HG03045 (cell line): ENCODE measurements at regions not wholly inside any gene's neighbourhood (a gene's known extent, or its start where the extent isn't known, plus 50 kb on each side); places are given as distances from the start of the nearest gene placed in this dataset.
A peak's percentile ranks its signal among the peaks of the same experiment; 100 is the strongest.

Experiments
- ATAC-seq: cut with Tn5 transposase; IDR thresholded peaks from one replicate; pipeline ENCODE4 v1.9.1; 2021; ENCODE audit warnings: mild to moderate bottlenecking, moderate library complexity; ENCODE audit not compliant: unreplicated experiment

DNA sequence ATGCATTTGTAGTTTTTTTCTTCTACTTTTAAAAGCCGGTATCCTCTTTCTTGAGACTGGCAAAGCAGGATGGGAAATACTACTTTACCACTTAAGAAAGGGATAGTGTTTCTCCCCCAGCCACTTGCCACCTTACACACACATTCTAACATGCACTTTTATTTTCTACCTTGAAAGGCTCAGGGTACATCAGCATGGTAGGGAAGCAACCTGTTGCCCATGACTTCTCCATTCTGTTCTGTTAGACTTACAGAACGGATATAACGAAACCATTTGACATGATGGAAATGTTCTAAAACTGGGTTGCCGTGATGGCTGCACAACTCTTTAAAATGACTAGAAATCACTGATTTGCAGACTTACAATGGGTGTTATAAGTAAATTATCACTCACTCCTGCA is 405.5 kb downstream of the SHQ1 start:
- no peak for ATAC-seq

GRCh38 chr3:72441284-72441994 is 406.8 kb downstream of the SHQ1 start:
- no peak for ATAC-seq

GRCh38 chr3:72440491-72440890 is 407.8 kb downstream of the SHQ1 start:
- ATAC-seq = peak; percentile 27

DNA sequence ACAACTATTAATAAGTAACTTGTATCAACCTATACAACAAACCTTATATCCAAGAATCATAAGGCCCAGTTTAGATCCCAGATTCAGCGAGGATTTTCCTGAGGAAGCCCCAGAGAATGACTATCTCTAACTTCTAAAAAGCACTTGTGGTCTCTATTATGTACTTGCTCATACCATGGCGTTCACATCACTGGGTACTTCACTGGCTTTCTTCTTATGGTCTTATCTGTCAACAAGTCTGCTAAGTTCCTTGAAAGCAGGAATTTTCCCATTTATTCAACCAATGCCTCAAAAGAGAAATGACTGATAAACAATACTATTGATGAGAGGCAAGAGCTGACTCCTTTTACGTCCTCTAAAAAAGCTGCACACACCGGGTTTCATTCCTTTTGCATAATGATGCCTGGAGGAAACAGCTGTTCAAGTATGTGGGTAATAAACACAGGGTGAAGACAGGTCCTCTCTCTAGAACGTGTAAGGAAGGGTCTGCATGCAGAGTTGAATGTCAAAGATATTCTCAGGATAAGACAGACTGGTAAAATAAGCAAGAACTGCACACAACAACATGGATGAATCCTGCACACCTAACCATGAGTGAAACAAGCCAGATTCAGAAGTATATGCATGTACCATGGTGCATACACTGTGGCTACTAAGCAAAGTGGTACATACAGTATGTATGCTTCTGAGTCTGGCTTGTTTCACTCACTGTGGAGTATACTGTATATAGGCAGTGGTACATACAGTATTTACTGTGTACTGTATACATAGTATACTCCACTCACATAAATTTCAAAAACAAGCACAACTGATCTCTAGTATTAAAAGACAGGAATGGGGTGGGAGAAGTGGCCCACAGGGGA is 408.7 kb downstream of the SHQ1 start:
- peak; percentile 59 for ATAC-seq

GRCh38 chr3:72437661-72438406 is 410.4 kb downstream of the SHQ1 start:
- ATAC-seq = no peak

- no peak for ATAC-seq
These were observed 411.2 kb downstream of the SHQ1 start for GRCh38 chr3:72436863-72437592.

GRCh38 chr3:72434296-72434695 is 413.9 kb downstream of the SHQ1 start:
- ATAC-seq = no peak

- ATAC-seq = no peak
These were observed 416.0 kb downstream of the SHQ1 start for GRCh38 chr3:72432246-72432645.

DNA sequence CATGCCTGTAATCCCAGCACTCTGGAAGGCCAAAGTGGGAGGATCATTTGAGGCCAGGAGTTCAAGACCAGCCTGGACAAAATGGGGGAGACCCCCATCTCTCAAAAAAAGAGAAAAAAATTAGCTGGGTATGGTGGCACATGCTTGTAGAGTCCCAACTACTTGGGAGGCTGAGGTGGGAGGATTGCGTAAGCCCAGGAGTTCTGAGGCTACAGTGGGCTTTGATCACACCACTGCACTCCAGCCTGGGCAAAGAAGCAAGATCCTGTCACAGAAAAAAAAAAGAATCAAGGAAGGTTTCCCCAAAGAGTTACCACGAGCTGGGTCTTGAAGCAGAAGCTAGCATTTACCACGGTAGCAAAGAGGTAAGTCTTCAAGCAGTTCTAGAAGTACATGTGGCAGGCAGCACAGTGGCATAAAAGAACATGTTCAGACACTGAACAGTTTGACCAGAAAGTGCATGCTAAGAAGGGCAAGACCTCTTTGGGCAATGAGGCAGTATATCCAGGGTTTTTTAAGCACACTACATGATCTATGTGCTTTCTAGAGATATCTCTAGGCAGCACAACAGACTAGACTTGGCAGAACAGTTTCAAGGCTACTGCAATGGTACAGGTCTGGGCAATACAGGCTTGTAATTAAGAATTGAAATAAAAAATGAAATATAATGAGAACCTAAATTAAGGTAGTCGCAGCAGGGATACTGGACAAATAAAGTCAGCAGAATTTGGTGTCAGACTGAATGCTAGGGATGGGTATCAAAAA is 418.5 kb downstream of the SHQ1 start:
- ATAC-seq = no peak

- ATAC-seq = no peak
These were observed 419.4 kb downstream of the SHQ1 start for GRCh38 chr3:72428803-72429202.

- no peak for ATAC-seq
These were observed 420.6 kb downstream of the SHQ1 start for GRCh38 chr3:72427624-72428023.

DNA sequence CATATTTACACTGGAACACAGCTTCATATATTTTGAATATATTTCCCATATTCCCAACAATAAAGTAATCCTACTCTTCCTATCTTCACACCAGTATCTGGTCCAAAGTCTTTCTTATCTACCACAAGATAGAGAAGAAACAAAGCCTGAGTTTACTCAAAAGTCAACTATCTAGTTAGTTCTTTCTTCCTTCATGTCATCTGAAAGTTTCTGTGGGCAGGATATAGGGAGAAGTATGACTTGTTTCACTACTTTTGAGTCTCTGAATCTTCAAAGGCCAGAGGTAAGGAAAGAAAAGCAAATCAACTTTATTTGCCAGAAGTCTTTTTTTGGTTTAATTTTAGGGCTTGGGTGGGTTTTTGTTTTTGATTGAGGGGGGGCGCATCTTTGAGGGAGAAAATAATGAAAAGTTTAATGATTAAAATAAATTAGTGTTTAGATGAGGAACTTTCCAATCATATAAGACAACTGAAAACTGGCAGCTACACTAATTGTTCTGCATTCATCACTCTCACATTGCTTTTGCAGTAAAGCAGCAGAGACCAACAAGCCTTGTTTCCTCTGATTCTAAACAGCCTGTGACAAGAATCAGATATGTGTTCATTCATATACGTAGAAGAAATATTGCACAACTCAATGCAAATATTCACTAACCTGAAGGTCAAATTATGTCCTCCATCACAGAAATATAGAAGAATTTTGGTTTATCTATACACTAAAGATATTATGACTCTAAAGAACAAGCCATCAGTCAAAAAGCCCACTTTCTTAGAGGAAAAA is 421.4 kb downstream of the SHQ1 start:
- peak; percentile 58 for ATAC-seq

- ATAC-seq = no peak
These were observed 424.6 kb downstream of the SHQ1 start for GRCh38 chr3:72423643-72424042.

DNA sequence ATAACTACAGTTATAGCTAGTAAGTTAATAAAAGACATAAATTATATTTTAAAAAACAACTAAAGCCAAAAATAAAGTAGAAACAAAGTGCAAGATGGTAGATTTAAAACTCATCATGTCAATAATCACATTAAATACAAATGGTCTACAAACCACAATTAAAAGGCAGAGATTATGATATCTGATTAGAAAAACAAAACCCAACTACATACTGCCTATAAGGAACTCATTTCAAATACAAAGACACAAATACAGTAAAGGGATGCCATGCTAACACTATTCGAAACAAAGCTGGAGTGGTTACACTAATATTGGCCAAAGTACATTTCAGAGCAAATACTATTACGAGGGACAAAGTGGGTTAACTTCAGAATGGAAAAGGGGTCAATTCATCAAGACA is 426.5 kb downstream of the SHQ1 start:
- no peak for ATAC-seq

- no peak for ATAC-seq
These were observed 427.1 kb downstream of the SHQ1 start for GRCh38 chr3:72421126-72421525.

- ATAC-seq = no peak
These were observed 429.4 kb downstream of the SHQ1 start for GRCh38 chr3:72418856-72419255.

DNA sequence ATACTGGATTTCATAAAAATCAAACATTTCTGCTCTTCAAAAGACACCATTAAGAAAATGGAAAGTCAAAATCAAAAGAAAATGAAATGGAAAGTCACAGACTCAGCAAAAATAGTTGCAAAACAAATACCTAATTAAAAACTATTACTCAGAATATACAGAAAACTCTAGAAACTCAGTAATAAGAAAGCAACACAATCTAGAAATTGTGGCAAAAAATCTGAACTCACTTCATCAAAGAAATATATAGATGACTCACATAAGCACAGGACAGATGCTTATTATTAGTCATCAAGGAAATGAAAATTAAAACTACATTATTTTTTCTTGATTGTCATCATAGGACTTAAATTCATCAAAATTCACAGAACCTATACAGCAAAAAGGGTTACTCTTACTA is 430.0 kb downstream of the SHQ1 start:
- no peak for ATAC-seq

DNA sequence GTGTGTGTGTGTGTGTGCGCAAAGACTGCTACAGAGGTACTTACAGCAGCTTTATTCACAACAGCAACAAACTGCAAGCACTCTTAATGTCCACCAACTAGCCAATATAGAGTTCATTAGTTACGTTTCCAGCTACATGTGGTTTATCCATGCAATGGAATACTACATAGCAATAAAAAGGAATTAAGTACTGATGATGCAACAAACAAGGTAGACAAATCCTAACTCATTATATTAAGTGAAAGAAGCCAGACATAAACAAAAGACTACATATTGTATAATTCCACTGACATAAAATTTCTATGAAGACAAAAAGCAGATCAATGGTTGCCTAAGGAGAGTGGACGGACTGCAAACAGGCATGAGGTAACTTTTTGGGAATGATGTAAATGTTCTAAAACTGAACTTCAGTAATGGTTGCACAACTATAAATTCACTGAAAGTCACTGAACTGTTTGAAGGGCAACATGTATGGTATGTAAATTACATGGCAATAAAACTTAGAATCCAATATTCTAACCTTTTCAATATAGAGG is 433.7 kb downstream of the SHQ1 start:
- no peak for ATAC-seq

DNA sequence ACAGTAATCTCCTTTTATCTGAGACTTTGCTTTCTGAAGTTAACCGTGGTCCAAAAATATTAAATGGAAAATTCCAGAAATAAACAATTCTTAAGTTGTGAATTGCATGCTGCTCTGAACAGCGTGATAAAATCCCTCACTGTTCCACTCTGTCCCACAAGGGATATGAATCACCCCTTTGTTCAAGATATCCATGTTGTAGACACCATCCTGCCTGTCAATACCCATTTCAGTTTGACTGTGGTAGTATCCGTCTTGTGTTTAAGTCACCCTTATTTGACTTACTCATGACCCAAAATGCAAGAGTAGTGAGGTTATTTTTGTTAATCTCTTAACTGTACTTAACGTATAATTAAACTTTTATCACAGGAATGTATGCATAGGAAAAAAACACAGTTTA is 435.0 kb downstream of the SHQ1 start:
- no peak for ATAC-seq
